Transverse colon (tissue), 4 donors: ENCODE measurements at regions not wholly inside any gene's neighbourhood (a gene's known extent, or its start where the extent isn't known, plus 50 kb on each side); places are given as distances from the start of the nearest gene placed in this dataset.

Source experiments
- EP300 ChIP-seq: sonication (generic); formaldehyde crosslinking; IDR thresholded peaks from one replicate; pipeline ENCODE4 v1.6.1; 2017; ENCODE audit warnings: antibody characterized with exemption, low read depth
- POLR2A ChIP-seq: fragments of 450-650 bp; IDR thresholded peaks from one replicate; pipeline ENCODE4 v1.6.1; 2016; ENCODE audit warnings: antibody characterized with exemption, mild to moderate bottlenecking, moderate library complexity
- POLR2AphosphoS5 ChIP-seq, 3 donors: sonication (generic); formaldehyde crosslinking; IDR thresholded peaks; one replicate each; pipeline ENCODE4 v1.6.1; 2016; ENCODE audit warnings: antibody characterized with exemption in 3 of 3
- TF ChIP-seq, protein P1 (sequence below), 5 experiments: fragments of 200-600 bp in 3 of 5; fragments of 450-650 bp in 2 of 5; sonication (generic) in 3 of 5; IDR thresholded peaks; 1 replicate in 2 of 5; 2 replicates in 3 of 5; pipeline ENCODE4 v1.5.1; 2016 to 2017; ENCODE audit warnings: antibody characterized with exemption in 5 of 5, inconsistent platforms in 3 of 5, mild to moderate bottlenecking in 2 of 5, moderate library complexity in 1 of 5

DNA sequence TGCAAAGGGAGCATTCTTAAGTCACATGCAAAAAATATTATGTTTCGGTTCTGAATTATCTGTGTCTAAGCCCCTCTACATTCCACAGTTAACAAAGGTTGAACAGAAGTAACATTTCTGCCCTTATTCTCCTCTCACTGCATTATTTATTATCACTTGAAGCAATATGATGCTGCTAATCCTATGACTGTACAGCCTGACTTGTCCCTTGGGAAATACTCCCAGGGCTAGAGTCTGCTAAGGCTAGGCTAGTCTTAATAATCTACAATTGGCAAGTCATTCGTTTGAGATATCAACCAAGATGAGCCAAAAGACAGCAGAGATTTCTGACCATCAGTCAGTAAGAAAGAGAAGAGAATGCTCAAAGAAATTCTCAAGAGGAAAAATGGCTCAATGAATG is 226.9 kb upstream of the HCCS start:
- no peak for TF ChIP-seq EP300
- no peak for TF ChIP-seq POLR2A
- TF ChIP-seq POLR2AphosphoS5 (IDR thresholded peaks at IDR 0.05) = no peak
- TF ChIP-seq, protein P1, sequence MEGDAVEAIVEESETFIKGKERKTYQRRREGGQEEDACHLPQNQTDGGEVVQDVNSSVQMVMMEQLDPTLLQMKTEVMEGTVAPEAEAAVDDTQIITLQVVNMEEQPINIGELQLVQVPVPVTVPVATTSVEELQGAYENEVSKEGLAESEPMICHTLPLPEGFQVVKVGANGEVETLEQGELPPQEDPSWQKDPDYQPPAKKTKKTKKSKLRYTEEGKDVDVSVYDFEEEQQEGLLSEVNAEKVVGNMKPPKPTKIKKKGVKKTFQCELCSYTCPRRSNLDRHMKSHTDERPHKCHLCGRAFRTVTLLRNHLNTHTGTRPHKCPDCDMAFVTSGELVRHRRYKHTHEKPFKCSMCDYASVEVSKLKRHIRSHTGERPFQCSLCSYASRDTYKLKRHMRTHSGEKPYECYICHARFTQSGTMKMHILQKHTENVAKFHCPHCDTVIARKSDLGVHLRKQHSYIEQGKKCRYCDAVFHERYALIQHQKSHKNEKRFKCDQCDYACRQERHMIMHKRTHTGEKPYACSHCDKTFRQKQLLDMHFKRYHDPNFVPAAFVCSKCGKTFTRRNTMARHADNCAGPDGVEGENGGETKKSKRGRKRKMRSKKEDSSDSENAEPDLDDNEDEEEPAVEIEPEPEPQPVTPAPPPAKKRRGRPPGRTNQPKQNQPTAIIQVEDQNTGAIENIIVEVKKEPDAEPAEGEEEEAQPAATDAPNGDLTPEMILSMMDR (IDR thresholded peaks at IDR 0.05) = no peak
